Transverse colon (tissue), 4 donors: ENCODE measurements at regions not wholly inside any gene's neighbourhood (a gene's known extent, or its start where the extent isn't known, plus 50 kb on each side); places are given as distances from the start of the nearest gene placed in this dataset.
"Not testable (repeated sequence)": the region's sequence is repeated elsewhere in the genome, so short reads cannot be mapped to it uniquely, and the experiment has no call there.

ENCODE experiments used
- DNase-seq: peaks from one replicate; pipeline ENCODE4 v3.0.0-alpha.2; 2019
- H3K27ac ChIP-seq, 4 donors: fragments of 200-600 bp; sonication (generic); 2 replicates each; pipeline ENCODE4 v1.5.1; 2016 to 2018; ENCODE audit warnings: inconsistent platforms in 4 of 4
- H3K27me3 ChIP-seq: fragments of 200-600 bp; sonication (generic); 2 replicates; pipeline ENCODE4 v1.5.1; 2017; ENCODE audit warnings: inconsistent platforms
- H3K36me3 ChIP-seq, 4 donors: fragments of 200-600 bp; sonication (generic); 2 replicates each; pipeline ENCODE4 v1.5.1; 2017 to 2019; ENCODE audit warnings: inconsistent platforms in 4 of 4
- H3K4me1 ChIP-seq, 4 donors: fragments of 200-600 bp; sonication (generic); 2 replicates each; pipeline ENCODE4 v1.5.1; 2017 to 2020; ENCODE audit warnings: inconsistent platforms in 4 of 4
- H3K4me3 ChIP-seq, 4 donors: fragments of 200-600 bp; sonication (generic); 1 replicate in 1 of 4; 2 replicates in 3 of 4; pipeline versions ENCODE4 v1.5.1 to v1.6.1; 2017 to 2019; ENCODE audit warnings: inconsistent platforms in 4 of 4
- H3K9me3 ChIP-seq, 2 donors: fragments of 200-600 bp; sonication (generic); 2 replicates each; pipeline ENCODE4 v1.5.1; 2017 to 2019; ENCODE audit warnings: inconsistent platforms in 2 of 2
- CTCF ChIP-seq, 5 experiments: fragments of 200-600 bp in 3 of 5; fragments of 450-650 bp in 2 of 5; sonication (generic) in 3 of 5; IDR thresholded peaks; 1 replicate in 2 of 5; 2 replicates in 3 of 5; pipeline ENCODE4 v1.5.1; 2016 to 2017; ENCODE audit warnings: antibody characterized with exemption in 5 of 5, inconsistent platforms in 3 of 5, mild to moderate bottlenecking in 2 of 5, moderate library complexity in 1 of 5
- EP300 ChIP-seq: sonication (generic); formaldehyde crosslinking; IDR thresholded peaks from one replicate; pipeline ENCODE4 v1.6.1; 2017; ENCODE audit warnings: antibody characterized with exemption, low read depth
- POLR2A ChIP-seq: fragments of 450-650 bp; IDR thresholded peaks from one replicate; pipeline ENCODE4 v1.6.1; 2016; ENCODE audit warnings: antibody characterized with exemption, mild to moderate bottlenecking, moderate library complexity
- POLR2AphosphoS5 ChIP-seq, 3 donors: sonication (generic); formaldehyde crosslinking; IDR thresholded peaks; one replicate each; pipeline ENCODE4 v1.6.1; 2016; ENCODE audit warnings: antibody characterized with exemption in 3 of 3
- WGBS, 2 donors: methylation state at CpG; one replicate each; pipeline ENCODE4 v1.1.5; 2018; ENCODE audit warnings: low coverage in 1 of 2; 5-methylcytosine and 5-hydroxymethylcytosine counted together
- in situ Hi-C, 4 donors: fragments of 200-750 bp; cut with MboI; loops; one replicate each; pipeline versions ENCODE4 v1.15.0 to v1.15.1; 2017; ENCODE audit warnings: low sequenced_read_pairs in 3 of 4, low pct_ligation_motif_present in 1 of 4, low pct_unique_long_range_greater_than_20kb in 1 of 4
- intact Hi-C: fragments of 100-400 bp; cut with DNase I; formaldehyde crosslinking; loops from one replicate; pipeline ENCODE4 v1.15.1; 2023; ENCODE audit warnings: low total_unique reads

GRCh38 chr20:6663751-6664388, 103.6 kb upstream of the BMP2 start:
- peak; percentile 77 for DNase-seq
- peak overlapping the region; percentile 62 to 67 (median 65) for H3K27ac ChIP-seq

GRCh38 chr20:6663104-6663503, 104.4 kb upstream of the BMP2 start:
- Histone ChIP-seq H3K4me1 (peaks cover 0 to 35% (median 14%) of the 10 kb centered on the region in 4 donors), H3K27me3 (no peaks in the 10 kb centered on the region), H3K4me3 (no peak overlapping the region), H3K27ac (peak overlapping the region; percentile 62 to 67 (median 65)), H3K9me3 (no peaks in the 10 kb centered on the region), H3K36me3 (no peaks in the 10 kb centered on the region)
- in situ Hi-C loops (no loop called here), intact Hi-C loops (no loop called here)
- TF ChIP-seq POLR2AphosphoS5 (IDR thresholded peaks at IDR 0.05) = no peak
- TF ChIP-seq EP300 = no peak
- no peak for TF ChIP-seq POLR2A
- TF ChIP-seq CTCF (IDR thresholded peaks at IDR 0.05) = no peak
- WGBS, 2 donors = 63 to 69% methylated on average over 1 of the region's 1 CpG
- no peak for DNase-seq

More at GRCh38 chr20:6663751-6664388, 103.6 kb upstream of the BMP2 start:
- in situ Hi-C loops (no loop called here), intact Hi-C loops (no loop called here)
- Histone ChIP-seq H3K9me3 (no peaks in the 10 kb centered on the region), H3K4me1 (peaks cover 0 to 35% (median 14%) of the 10 kb centered on the region in 4 donors), H3K27me3 (no peaks in the 10 kb centered on the region), H3K4me3 (no peak overlapping the region), H3K36me3 (no peaks in the 10 kb centered on the region)
- WGBS, 2 donors = 44 to 52% methylated on average over 4 to 6 of the region's 6 CpGs
- TF ChIP-seq POLR2AphosphoS5 (IDR thresholded peaks at IDR 0.05) = peak in 1 of 3 donors; percentile 27
- no peak for TF ChIP-seq EP300

- no peaks in the 10 kb centered on the region for H3K9me3 ChIP-seq
- no peaks in the 10 kb centered on the region for H3K36me3 ChIP-seq
- no peak for TF ChIP-seq CTCF (IDR thresholded peaks at IDR 0.05)
- no peak for TF ChIP-seq EP300
- TF ChIP-seq POLR2AphosphoS5 (IDR thresholded peaks at IDR 0.05) = no peak
- TF ChIP-seq POLR2A = no peak
- DNase-seq = no peak
- no peaks in the 10 kb centered on the region for H3K27me3 ChIP-seq
- peaks cover 0 to 35% (median 14%) of the 10 kb centered on the region in 4 donors for H3K4me1 ChIP-seq
- H3K4me3 ChIP-seq = no peak overlapping the region
- intact Hi-C loops (no loop called here), in situ Hi-C loops (no loop called here)
- 57 to 79% methylated on average over 1 of the region's 1 CpG for WGBS, 2 donors
- H3K27ac ChIP-seq = peak overlapping the region; percentile 62 to 69 (median 65)
Measured at GRCh38 chr20:6662309-6662708, 105.2 kb upstream of the BMP2 start.

GRCh38 chr20:6660441-6660840, 107.0 kb upstream of the BMP2 start:
- WGBS, 2 donors = 57% methylated on average over 5 of the region's 5 CpGs; no CpG with 5 or more reads in 1 of the 2 donors
- no peaks in the 10 kb centered on the region for H3K36me3 ChIP-seq
- intact Hi-C loops (no loop called here), in situ Hi-C loops (no loop called here)
- H3K4me1 ChIP-seq = peaks cover 0 to 38% (median 16%) of the 10 kb centered on the region in 4 donors
- DNase-seq = peak; percentile 79
- H3K27me3 ChIP-seq = no peaks in the 10 kb centered on the region
- no peaks in the 10 kb centered on the region for H3K9me3 ChIP-seq
- TF ChIP-seq EP300 = no peak
- TF ChIP-seq POLR2AphosphoS5 (IDR thresholded peaks at IDR 0.05) = peak in 2 of 3 donors; percentile 44 to 58
- no peak for TF ChIP-seq CTCF (IDR thresholded peaks at IDR 0.05)
- peak; percentile 50 for TF ChIP-seq POLR2A
- H3K4me3 ChIP-seq = no peak overlapping the region
- peak overlapping the region; percentile 62 to 69 (median 67) for H3K27ac ChIP-seq

- H3K27me3 ChIP-seq, H3K27ac ChIP-seq, H3K9me3 ChIP-seq, intact Hi-C loops, H3K36me3 ChIP-seq, in situ Hi-C loops, DNase-seq, H3K4me3 ChIP-seq: not testable (repeated sequence)
- peaks cover 0 to 49% (median 24%) of the 10 kb centered on the region in 4 donors for H3K4me1 ChIP-seq
- 95 to 96% methylated on average over 3 to 8 of the region's 8 CpGs for WGBS, 2 donors
Measured at GRCh38 chr20:6658909-6659308, 108.6 kb upstream of the BMP2 start.
